Body of pancreas (tissue), 4 donors: ENCODE measurements at regions not wholly inside any gene's neighbourhood (a gene's known extent, or its start where the extent isn't known, plus 50 kb on each side); places are given as distances from the start of the nearest gene placed in this dataset.

Source experiments
- CTCF ChIP-seq, 7 experiments: fragments of 450-650 bp in 4 of 7; fragments of 200-600 bp in 3 of 7; sonication (generic) in 3 of 7; IDR thresholded peaks; one replicate each; pipeline ENCODE4 v1.5.1; 2016 to 2019; ENCODE audit warnings: antibody characterized with exemption in 7 of 7
- POLR2A ChIP-seq, 3 donors: fragments of 450-650 bp; IDR thresholded peaks; one replicate each; pipeline ENCODE4 v1.6.1; 2016; ENCODE audit warnings: antibody characterized with exemption in 3 of 3, mild to moderate bottlenecking in 2 of 3

- TF ChIP-seq POLR2A (IDR thresholded peaks at IDR 0.05) (no peak), CTCF (IDR thresholded peaks at IDR 0.05) (peak in 4 of 7 experiments; percentile 19 to 42 (median 30))
These were observed 76.5 kb upstream of the C1orf21 start for GRCh38 chr1:184310157-184310819.
